Left ventricle myocardium inferior (tissue), 1 donor: ENCODE measurements at regions not wholly inside any gene's neighbourhood (a gene's known extent, or its start where the extent isn't known, plus 50 kb on each side); places are given as distances from the start of the nearest gene placed in this dataset.

ENCODE experiments used
- DNase-seq: peaks from one replicate; pipeline ENCODE4 v3.0.0-alpha.2; 2020
- H3K27ac ChIP-seq: fragments of 200-600 bp; replicated peaks from 2 replicates; pipeline ENCODE4 v1.8.0; 2021
- H3K27me3 ChIP-seq: fragments of 200-600 bp; 2 replicates; pipeline ENCODE4 v1.8.0; 2021; ENCODE audit warnings: low read depth
- H3K36me3 ChIP-seq: fragments of 200-600 bp; 2 replicates; pipeline ENCODE4 v1.8.0; 2021
- H3K4me1 ChIP-seq: fragments of 200-600 bp; 2 replicates; pipeline ENCODE4 v1.8.0; 2021
- H3K4me3 ChIP-seq: fragments of 200-600 bp; 2 replicates; pipeline ENCODE4 v1.8.0; 2021; ENCODE audit warnings: mild to moderate bottlenecking, moderate library complexity
- H3K9me3 ChIP-seq: fragments of 200-600 bp; replicated peaks from 2 replicates; pipeline ENCODE4 v1.8.0; 2021
- intact Hi-C: fragments of 100-400 bp; cut with micrococcal nuclease; formaldehyde crosslinking; loops from one replicate; pipeline ENCODE4 v1.11.0; 2022
- TF ChIP-seq, protein P1 (sequence below): fragments of 200-600 bp; IDR thresholded peaks from 2 replicates; pipeline ENCODE4 v1.8.0; 2021; ENCODE audit warnings: antibody characterized with exemption, mild to moderate bottlenecking, borderline replicate concordance
- donor health status: DM: no; HTN: yes; CAD: no; lungs with severe emphysema.

DNA sequence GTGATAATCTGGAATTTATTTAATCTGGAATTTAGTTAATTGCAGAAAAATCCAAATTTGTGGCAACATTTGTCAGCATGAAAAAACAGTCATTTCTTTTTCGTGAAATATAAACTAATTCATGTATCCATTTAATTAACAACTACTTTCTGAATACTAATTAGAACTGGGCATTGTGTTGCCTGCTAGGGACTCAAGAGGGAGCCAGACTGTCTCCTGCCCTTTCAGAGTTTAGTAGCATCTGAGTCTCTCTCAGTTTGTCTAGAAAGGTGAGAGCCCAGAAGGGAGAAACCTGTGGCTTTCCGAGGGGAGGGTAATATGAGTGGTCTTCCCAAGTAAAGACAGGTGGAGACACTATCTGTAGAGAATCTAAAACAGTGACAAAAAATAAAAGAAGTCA lies 210.9 kb upstream of the HDDC2 start:
- TF ChIP-seq, protein P1, sequence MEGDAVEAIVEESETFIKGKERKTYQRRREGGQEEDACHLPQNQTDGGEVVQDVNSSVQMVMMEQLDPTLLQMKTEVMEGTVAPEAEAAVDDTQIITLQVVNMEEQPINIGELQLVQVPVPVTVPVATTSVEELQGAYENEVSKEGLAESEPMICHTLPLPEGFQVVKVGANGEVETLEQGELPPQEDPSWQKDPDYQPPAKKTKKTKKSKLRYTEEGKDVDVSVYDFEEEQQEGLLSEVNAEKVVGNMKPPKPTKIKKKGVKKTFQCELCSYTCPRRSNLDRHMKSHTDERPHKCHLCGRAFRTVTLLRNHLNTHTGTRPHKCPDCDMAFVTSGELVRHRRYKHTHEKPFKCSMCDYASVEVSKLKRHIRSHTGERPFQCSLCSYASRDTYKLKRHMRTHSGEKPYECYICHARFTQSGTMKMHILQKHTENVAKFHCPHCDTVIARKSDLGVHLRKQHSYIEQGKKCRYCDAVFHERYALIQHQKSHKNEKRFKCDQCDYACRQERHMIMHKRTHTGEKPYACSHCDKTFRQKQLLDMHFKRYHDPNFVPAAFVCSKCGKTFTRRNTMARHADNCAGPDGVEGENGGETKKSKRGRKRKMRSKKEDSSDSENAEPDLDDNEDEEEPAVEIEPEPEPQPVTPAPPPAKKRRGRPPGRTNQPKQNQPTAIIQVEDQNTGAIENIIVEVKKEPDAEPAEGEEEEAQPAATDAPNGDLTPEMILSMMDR: peak; percentile 18
- intact Hi-C loops: no loop called here
- DNase-seq: no peak
- Histone ChIP-seq H3K4me1 (peaks cover 3% of the 10 kb centered on the region), H3K27ac (no peak overlapping the region), H3K36me3 (no peaks in the 10 kb centered on the region), H3K27me3 (no peaks in the 10 kb centered on the region), H3K9me3 (peaks cover 28% of the 10 kb centered on the region), H3K4me3 (no peak overlapping the region)

DNA sequence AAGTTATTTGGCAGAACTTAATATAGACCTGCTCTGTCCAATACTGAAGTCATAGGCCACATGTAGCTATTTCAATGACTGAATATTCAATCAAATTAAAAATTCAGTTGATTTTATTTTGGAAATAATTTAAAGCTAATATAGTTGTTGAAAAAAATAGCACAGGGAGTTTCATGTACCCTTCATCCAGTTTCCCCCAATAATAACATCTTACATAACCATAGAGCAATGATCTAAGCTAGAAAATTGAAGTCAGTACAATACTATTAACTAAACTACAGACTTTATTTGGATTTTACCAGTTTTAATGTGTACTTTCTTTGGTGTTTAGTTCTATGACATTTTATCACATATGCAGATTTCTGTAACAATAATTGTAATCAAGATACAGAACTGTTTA lies 212.2 kb upstream of the HDDC2 start:
- Histone ChIP-seq H3K9me3 (peaks cover 28% of the 10 kb centered on the region), H3K4me3 (no peak overlapping the region), H3K4me1 (peaks cover 3% of the 10 kb centered on the region), H3K27me3 (no peaks in the 10 kb centered on the region), H3K36me3 (no peaks in the 10 kb centered on the region), H3K27ac (no peak overlapping the region)
- no peak for DNase-seq
- TF ChIP-seq, protein P1: no peak
- intact Hi-C loops: no loop called here

DNA sequence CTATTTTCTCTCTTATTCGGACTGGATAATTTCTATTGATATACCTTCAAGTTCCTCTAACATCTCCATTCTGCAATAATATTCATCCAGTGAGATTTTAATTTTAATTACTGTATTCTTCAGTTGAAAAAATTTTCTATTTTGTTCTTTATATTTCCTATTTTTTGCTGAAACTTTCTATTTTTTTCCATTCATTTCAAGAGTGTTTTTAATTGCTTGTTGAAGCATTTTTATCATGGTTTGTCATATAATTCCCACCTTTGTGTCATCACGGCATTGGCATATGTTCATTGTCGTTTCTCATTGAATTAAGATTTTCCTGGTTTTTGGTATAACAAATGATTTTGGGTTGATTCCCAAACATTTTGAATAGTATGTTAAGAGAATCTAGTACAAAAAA lies 214.9 kb upstream of the HDDC2 start:
- peaks cover 3% of the 10 kb centered on the region for H3K4me1 ChIP-seq
- intact Hi-C loops: no loop called here
- H3K9me3 ChIP-seq: peaks cover 28% of the 10 kb centered on the region
- H3K4me3 ChIP-seq: no peak overlapping the region
- TF ChIP-seq, protein P1: no peak
- H3K36me3 ChIP-seq: no peaks in the 10 kb centered on the region
- H3K27me3 ChIP-seq: no peaks in the 10 kb centered on the region
- no peak overlapping the region for H3K27ac ChIP-seq
- no peak for DNase-seq

DNA sequence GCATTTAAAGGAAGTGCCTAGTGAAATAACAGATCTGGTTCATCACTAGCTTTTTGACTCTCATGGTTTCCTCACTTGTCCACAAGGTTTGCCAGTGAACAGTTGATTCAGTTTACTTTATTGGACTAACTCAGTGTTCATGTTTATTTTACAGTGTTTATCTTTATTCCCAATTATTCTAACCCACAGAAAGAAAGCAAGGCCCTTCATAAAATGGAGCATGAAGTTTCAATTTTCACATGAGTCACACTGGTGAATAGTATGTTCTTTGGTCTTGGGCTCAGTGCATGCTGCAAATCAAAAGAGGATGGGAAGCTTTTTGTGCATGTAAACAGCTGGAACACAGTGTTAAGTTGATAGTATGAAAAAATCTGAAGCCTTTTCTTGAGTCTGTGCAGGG lies 217.6 kb upstream of the HDDC2 start:
- DNase-seq: no peak
- peaks cover 1% of the 10 kb centered on the region for H3K4me1 ChIP-seq
- peaks cover 19% of the 10 kb centered on the region for H3K9me3 ChIP-seq
- TF ChIP-seq, protein P1: no peak
- H3K27me3 ChIP-seq: no peaks in the 10 kb centered on the region
- H3K27ac ChIP-seq: no peak overlapping the region
- H3K36me3 ChIP-seq: no peaks in the 10 kb centered on the region
- H3K4me3 ChIP-seq: no peak overlapping the region
- intact Hi-C loops: no loop called here

DNA sequence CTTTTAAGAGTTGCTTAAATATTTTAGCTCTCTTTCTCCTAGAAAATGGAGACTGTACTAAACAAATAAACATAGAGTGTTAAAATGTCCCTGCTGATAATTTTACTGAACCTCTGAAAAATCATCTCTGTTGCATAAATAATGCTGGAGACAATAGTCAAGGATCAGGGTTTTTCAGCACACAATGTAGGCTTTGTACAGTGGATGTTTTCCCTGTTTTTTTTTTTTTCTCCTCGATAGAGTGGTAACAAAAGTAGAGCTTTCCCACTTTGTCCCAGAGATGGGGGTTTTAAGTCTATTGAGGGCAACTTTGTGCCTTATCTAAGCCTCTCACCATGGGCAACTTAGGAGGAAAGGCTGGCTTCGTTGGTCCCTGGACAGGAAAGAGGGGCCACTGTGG lies 222.6 kb upstream of the HDDC2 start:
- TF ChIP-seq, protein P1: no peak
- Histone ChIP-seq H3K36me3 (no peaks in the 10 kb centered on the region), H3K4me3 (no peak overlapping the region), H3K27me3 (peaks cover 11% of the 10 kb centered on the region), H3K27ac (no peak overlapping the region), H3K9me3 (no peaks in the 10 kb centered on the region), H3K4me1 (peaks cover 16% of the 10 kb centered on the region)
- intact Hi-C loops: no loop called here
- no peak for DNase-seq
